ENCODE measurements at regions not wholly inside any gene's neighbourhood (a gene's known extent, or its start where the extent isn't known, plus 50 kb on each side); places are given as distances from the start of the nearest gene placed in this dataset.

DNA sequence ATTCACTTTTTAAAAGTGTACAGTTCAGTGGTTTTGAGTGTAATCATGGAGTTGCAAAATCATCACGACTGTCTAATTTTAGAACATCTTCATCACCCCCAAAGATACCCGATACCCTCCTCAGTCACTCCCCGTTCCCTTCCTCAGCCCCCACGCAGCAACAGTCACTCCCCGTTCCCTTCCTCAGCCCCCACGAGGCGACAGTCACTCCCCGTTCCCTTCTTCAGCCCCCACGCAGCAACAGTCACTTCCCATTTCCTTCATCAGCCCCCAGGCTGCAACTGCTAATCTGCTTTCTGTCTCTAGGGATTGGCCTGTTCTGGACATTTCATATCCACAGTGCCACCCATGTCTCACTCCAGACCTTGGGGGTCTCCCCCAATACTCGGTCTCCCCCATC, 161.6 kb upstream of the PPP2R2D start:
- no peak for DNase-seq

DNA sequence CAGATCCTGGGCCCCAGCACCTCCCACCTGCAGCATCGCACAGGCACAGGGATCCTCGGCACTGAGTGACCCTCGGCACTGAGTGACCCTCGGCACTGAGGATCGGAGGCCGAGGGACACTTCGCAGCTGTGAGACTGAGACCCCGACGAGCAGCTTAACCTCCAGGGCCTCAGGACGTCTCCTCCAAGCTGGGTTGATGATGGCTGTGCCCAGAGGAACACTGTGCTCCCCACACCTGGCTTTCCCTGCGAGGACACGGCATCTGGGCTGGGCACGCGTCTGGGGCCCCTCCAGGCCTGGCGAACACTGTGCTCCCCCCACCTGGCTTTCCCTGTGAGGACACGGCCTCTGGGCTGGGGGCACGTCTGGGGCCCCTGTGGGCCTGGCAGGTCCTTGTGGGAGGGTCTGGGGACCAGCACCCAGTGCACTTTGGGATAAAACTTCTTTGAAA, 158.3 kb upstream of the PPP2R2D start:
- peak; percentile 40 for DNase-seq

DNA sequence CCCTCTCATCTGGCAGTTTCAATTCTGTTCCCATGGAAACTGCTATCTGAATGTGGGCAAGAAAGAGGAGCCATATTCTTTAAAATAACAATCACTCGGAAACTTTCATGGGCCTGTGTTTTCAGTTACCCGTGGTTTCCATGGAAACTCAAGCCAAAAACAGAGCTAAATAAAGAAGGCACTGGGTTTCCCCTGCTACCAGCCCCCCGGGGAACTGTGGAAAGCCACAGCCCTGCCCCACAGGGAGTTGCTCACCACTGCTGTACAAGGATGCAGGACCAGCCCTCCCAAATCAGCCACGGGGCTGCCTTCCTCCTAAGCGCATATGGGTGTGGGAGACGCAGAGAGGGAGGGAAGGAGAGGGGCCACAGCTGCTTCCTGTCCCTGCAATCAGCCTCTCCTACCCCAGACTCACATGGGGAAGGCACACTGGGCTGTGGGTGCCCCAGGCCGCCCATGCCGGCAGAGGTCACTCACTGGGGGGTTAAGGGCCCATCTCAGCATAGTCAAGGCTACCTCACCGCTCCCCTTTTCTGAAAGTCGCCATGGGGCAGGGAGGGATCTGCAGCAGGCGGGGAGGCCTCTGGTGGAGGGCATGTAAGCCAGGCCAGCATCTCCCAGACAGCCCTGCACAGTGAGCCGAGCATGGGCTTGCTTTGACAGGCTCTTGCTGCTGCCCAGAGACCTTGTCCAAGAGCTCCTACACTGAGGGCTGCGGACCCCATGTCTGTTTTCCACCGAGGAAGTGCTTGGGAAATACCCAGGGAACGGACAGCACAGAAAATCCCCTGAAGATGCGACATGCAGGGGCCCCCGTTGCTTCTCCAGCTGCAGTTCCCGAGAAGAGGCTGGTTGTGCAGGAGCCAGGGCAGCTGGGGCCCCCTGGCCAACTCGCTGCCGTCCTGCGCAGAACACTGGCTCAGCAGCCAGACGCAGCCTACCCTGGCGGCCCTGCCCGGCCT, 157.3 kb upstream of the PPP2R2D start:
- peak; percentile 40 for DNase-seq

DNA sequence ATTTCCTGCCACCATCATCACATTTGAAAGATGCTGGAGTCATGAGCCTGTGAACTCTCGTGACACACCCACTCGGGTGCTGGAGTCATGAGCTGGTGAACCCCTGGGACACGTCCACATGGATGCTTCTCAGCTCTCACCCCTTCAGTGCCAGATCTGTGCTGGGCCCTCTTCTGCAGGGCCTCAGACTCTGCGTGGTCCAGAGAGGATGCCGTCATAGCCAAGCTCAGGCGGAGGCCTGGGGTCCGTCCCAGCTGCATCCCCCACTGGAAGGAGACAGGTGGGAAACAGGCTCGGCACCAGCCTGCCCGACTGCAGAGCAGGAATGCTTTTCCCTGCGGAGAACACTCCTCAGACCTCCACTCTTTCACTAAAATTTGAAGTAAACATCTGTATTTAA, 156.5 kb upstream of the PPP2R2D start:
- DNase-seq = no peak

DNA sequence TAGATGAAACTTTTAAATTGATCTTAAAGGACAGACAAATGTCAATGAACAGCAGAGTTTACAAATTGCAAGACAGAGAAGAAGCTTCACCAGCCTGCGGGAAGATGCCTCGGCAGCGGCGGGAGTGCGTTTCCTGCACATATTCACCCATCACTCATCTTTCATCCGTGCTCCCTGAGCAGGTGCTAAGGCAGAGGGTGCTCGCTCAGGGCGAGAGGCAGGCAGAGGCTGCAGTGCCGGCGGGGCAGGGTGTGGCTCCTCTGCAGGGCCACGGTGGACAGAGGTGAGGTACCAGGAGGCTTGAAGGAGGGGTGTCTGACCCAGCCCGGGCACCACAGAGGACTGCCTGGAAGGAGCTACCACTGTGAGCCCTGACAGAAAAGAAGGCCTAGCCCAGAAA, 155.2 kb upstream of the PPP2R2D start:
- no peak for DNase-seq

DNA sequence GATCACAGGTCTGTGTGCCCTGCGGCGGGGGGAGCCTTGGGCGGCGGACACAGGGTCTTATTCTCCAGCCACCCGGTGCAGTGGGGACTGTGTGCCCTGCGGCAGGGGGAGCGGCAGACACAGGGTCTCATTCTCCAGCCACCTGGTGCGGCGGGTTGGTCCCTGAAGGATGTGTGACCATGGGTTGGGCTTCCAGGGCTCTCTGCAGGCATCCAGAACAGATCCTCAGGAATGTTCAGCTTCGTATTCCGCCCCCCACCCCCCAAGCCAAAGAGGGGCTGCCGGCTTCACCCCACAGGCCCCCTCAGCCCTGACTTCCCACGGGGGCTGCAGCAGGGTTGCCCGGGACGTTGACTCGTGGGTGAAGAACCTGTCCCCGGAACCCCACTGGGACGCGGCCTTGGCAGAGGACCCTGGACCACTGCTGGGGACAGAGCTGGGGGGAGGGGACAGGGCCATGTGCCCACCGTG, 154.5 kb upstream of the PPP2R2D start:
- no peak for DNase-seq

DNA sequence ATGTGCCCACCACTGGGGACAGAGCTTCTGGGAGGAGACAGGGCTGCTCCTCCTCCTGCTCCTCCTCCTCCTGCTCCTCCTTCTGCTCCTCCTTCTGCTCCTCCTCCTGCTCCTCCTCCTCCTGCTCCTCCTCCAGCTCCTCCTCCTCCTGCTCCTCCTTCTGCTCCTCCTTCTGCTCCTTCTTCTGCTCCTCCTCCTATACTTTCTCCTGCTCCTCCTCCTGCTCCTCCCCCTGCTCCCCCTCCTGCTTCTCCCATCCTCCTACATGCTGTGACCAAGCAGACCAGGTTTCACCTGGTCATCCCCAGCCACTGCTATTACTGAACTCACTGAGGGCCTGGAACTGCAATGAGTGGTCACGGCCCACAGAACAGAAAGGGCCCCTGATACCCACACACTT, 154.0 kb upstream of the PPP2R2D start:
- no peak for DNase-seq

DNA sequence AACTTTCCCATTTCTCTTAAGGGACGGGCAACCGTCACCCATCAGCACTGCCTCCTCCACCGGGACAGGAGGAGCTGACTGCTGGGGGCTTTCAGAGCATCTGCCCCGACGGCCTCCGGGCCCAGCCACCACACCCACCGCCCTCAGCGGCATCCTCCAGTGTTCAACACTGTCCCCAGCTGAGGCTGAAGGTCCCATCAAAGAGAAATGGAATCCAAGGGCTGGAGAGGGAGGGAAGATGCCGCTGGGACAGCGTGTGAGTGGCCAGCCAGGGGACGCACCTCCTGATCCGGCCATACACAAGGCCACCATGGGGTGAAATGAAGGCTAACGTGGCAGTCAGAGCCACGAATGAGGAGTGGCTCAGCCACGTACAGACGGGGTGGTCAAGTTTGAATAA, 153.6 kb upstream of the PPP2R2D start:
- no peak for DNase-seq

DNA sequence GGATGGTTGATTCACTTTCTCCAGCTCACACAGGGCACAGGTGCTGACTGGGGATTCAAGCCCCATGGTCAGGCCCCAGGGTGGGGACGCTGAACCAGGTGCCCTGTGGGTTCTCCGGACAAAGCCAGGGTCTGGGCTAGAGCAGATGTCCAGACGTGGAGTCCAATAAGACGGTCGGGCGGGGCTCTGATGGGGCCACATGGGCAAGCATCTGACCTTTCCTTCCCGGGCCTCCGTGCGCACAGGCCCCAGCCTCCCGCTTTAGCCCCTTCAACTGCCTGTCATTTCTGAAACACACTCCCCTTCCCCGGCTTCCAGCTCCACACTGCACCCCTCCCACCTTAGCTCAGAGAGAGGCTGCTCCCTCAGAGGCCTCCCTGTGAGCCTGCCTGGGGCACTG, 153.0 kb upstream of the PPP2R2D start:
- no peak for DNase-seq

DNA sequence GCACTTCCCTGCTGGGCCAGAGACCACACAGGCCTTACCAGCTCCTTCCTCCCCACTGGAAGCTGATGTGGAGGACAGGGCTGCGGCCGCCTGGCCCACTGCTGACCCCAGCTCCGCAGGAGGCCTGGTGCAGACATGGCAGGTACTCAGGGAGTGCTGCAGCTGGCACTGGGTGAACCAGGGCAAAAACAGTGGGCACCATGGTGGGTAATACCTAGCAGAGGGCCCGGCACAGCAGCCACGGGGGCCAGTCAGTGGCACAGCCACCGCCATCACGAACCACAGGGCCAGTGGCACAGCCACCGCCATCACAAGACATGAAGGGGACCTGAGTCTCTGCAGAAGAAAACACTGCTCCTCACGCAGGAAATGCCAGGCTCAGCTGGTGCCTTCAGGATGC, 152.6 kb upstream of the PPP2R2D start:
- DNase-seq = no peak

DNA sequence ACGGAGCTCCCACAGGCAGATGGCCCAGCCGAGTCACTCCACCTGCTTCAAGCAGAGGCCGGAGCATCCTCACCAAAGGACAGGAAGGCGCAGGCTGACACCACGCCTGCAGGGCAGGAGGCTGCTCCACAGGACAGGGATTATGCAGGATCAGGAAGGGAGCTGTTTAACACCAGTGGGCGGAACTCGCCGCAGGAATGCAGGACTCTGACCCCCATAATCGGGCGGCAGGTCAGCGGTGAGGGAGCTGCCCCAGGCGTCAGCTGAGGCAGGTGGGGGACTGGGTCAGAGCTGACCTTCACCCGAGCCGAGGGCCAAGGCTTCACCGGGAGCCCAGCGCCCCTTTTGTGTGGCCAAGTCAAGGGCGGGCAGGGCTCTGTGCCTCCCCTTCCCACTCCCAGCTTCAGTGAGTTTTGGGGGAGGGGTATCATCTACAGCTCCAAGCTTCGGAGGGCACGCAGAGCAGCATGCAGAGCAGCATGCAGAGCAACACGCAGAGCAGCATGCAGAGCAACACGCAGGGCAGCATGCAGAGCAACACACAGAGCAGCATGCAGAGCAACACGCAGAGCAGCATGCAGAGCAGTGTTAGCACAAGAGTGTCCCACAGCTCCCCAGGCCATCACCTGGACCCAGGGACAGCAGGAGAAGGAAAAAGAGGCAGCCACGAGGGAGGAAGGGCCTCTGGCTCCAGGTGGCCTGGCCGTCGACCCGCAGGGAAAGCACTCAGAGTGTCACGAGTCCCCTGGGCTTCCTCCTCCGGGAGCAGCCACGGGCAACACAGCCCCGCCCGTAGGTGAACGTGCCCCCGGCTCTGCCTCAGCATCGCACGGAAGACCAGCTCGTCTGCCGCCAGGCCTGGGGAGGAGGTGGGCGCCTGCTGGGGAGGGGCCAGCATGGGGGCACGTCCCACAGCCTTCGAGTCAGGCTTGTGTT, 151.7 kb upstream of the PPP2R2D start:
- DNase-seq = no peak

DNA sequence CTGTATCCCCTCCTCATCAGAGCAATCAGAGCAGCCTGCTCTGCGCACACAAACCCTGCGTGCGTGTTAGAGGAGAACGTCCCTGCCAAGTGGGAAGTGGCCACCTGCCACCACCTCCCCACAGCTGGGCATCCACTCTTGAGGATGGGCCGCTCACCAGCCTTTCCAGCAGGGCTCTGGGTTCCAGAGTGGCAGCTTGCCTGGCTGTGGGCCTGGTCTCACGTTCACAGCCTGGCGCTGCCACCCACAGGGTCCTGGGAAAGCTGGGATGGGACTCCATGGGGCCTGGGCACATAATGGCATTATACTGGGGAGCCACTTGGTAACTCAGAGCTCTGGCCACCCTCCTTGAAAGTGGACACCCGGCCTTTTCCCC, 151.1 kb upstream of the PPP2R2D start:
- no peak for DNase-seq

DNA sequence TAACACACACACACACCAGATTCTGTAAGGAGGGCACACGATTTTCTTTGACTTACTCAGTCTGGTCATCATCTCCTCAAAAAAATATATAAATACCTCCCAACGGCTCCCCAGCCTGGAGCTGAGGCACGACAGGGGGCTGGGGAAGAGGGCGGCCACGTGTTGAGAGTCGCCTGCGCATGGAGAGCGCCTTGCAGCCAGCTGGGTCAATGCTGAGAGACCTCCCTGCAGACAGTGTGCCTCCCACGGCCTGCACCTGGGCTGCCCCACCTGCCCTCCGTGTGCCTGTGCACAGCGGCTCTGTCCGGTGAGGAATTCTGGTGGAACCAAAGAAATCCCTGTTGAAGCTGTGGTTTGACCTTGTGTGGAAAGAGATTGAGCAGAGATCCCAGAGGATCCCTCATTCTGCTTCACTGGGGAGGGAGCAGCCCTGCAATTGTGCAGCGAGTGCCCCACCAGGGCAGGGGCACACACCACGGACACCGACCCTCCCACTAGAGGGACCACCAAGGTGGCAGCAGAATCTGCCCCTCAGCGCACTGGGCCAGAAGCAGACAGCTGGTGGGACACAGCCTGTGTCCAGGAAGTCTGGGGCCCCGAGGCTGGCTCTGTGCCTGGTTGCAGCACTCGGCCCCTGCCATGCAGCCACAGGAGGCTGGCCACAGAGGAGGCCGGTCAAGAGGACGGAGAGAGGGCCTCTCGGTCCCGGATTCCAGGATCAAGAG, 150.5 kb upstream of the PPP2R2D start:
- DNase-seq = no peak

DNA sequence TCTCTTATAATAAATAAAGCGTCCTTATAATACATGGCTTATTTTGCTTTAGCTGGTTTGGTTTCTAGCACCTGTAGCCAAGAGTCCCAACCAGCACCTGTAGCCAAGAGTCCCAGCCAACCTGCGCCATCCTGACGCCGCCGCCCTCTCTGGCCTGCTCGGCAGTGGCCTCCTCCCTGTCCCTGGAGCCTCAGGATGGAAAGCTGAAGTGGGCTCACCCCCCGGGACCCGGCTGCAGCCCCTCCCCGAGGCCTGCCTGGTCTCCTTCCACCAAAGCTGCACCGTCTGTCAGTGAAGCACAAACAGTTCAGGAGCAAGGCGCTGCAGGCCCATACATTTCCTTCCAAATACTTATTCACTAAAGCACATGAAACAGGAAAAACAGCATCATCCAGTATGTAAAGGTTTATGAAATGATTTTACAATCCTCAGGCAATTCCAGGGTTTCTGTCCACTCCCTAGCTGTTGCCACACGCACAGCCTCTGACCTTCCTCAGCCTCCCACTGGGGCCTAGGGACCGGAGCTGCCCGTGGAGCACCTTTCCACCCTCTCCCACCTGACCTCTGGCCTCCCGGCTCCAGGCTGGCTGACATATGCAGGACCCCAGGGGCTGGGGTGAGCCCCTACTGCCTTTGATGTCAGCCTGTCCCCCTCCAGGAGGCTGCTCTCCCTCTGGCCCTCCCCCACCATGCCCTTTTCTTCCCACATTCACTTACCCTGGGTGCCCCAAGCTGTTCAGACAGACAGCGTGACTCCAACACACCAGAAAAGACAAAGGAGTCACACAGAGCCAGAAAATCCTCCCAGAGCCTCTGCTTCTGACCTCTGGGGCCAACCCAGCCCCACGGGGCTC, 149.6 kb upstream of the PPP2R2D start:
- DNase-seq = no peak

DNA sequence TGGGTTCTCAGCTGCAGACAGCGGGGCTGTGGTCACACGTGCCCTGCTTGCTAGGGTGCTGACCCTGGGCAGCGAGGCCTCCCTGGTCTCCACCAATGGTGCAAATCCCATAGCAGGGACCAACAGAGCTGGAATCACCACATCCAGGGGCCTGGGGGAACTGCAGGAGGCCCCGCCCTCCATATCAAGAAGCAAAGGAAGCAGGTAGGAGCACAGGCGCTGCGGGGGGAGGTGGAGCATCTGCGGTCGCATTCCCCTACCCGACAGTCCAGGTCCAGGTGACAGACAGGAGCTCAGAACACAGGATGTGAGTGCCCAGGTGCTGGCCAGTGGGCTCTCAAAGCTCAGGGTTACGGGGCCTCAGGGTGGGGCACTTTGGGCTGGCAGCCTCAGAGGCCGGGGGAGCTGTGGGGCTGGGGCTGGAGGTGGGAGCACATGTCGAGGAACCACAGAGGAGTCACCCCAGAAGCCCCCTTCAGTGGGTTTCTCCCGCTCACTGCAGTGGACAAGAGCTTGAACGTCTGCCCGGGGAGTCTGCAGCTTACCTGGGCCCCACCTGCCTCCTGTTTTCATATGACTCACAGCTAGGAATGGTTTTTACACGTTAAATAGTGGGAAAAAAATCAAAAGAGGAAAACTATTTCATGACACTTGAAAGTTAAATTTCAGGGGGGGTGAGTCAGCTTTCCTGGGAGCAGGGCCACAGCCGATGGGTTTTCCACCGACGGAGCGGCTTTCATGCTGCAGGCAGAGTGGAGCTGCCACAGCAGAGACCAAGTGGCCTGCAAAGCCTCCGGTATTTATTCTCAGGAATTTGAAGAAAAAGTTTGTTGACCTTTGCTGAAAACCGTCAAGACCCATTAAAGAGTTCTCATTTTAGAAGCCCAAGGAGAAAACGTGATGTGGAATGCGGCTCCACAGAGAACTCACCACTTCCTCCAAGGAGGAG, 148.7 kb upstream of the PPP2R2D start:
- DNase-seq = no peak

DNA sequence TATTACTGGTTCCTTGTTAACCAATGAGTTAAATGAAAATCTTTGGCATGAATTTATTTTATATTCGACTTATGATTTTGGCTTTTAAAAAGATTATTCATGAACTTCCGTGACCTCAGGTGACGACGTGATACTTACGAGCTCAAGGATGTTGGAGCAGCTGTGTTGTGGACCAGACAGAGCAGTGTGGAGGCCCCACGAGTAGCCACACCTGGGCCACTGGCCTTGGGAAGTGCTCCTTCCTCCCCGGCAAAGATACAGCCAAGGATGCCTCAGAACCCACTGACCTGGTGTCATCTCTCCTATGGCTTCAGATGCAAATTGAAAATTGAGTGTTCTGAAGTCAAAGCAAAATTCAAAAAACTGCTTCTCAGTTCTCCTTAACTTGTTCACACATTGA, 147.5 kb upstream of the PPP2R2D start:
- DNase-seq = no peak

DNA sequence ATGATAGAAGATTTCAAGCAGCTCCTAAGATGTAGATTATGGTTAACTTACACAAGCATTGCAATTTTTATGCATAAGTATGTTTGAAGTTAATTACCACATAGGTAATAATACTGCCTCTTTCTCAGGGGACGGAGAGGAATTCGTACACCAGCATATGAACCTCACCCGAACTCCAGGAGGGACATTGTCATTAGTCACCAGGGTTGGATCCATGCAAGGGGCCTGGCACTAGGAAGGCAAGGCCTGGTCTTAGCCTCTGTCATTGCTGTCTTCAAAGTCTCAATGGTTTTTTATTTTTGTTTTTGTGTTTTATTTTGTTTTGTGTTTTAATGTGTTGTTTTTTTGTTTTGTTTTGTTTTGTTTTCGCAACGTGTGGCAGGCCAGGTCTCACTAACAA, 145.6 kb upstream of the PPP2R2D start:
- no peak for DNase-seq

DNA sequence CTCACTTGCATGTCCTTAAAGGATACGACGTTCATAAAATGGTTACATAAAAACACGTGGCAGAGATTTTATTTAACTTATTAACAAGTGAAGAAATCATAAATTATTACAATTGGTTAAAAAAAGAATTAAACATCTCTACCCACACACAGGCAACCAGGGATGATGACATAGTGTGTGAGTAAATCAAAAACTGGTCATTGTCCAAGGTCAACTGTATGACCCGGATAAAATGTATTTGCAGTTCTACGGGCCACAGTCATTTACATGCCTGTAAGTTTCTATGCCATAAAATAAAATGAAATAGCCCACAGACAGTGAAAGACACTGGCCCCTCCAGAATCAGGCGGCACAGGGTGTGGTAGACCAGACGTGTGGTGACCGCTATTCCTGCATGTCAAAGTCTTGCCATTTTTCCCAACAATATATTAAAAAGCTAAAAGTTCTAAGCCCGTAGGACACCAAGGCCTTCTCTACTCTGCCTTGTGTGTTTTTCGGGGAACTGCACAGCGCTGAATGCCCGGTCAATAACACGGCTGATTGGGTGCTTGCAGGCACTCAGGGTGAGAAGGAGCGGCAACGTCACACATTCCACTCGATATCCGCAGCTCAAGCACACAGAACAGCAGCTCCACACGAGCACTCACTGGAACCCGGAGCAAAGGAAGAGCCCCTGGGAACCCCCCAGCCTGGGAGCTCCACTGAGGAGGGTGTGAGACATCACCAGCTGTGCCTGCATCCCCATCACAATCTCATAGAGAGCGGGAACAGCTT, 143.3 kb upstream of the PPP2R2D start:
- no peak for DNase-seq

DNA sequence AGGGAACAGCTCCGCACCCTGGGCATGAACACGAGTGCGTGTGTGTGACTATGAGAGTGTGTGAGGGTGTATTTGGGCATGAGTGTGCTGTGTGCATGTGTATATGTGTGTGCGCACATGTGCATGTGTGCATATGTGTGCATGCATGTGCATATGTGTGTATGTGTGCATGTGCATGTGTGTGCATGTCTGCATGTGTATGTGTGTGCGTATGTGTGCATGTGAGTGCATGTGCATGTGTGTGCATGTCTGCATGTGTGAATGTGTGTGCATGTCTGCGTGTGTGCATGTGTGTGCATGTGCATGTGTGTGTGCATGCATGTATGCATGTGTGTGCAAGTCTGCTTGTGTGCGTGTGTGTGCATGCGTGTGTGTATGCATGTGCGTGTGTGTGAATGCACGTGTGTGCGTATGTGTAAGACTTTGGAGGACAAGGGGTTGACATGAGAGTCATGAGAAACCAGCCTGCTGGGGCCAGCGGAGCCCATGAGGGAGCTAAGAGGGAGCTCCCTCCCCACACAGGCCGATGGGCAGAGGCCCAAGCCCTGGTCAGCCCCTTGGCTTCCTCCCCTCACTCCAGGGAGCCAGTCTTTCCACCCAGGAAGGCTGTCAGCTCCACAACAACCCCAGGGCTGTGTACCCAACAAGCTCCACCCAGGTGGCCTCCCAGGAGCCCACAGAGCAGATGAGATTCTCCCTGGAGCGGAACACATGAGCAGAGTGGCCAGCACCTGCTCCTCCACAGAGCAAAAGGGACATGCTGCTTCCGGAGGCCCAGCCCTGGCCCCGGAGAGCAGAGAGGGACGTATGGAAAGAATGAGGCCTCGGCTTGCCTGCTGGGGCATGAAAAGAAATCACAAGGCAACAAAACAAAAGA, 142.5 kb upstream of the PPP2R2D start:
- no peak for DNase-seq
